Heart right ventricle (tissue), 16 donors: ENCODE measurements at regions not wholly inside any gene's neighbourhood (a gene's known extent, or its start where the extent isn't known, plus 50 kb on each side); places are given as distances from the start of the nearest gene placed in this dataset.

ENCODE experiments used
- ATAC-seq, 8 donors: fragments of 200-7000 bp; cut with Tn5 transposase; one replicate each; pipeline ENCODE4 v1.9.1; 2020; ENCODE audit warnings: mild to moderate bottlenecking in 8 of 8, moderate library complexity in 8 of 8, moderate number of reproducible peaks in 1 of 8
- DNase-seq, 2 donors: peaks; one replicate each; pipeline ENCODE4 v3.0.0-alpha.2; 2020
- H3K27ac ChIP-seq, 10 donors: fragments of 200-600 bp; sonication (generic) in 2 of 10; one replicate each; pipeline versions ENCODE4 v1.5.0 to v1.8.0; 2020 to 2022; ENCODE audit warnings: mild to moderate bottlenecking in 3 of 10
- H3K27me3 ChIP-seq, 7 donors: fragments of 200-600 bp; one replicate each; pipeline ENCODE4 v1.8.0; 2021 to 2022; ENCODE audit warnings: mild to moderate bottlenecking in 2 of 7
- H3K36me3 ChIP-seq, 9 donors: fragments of 200-600 bp; sonication (generic) in 1 of 9; one replicate each; pipeline versions ENCODE4 v1.5.0 to v1.8.0; 2020 to 2022; ENCODE audit warnings: mild to moderate bottlenecking in 2 of 9
- H3K4me1 ChIP-seq, 9 donors: fragments of 200-600 bp; sonication (generic) in 1 of 9; one replicate each; pipeline versions ENCODE4 v1.5.0 to v1.8.0; 2020 to 2022; ENCODE audit warnings: mild to moderate bottlenecking in 4 of 9
- H3K4me3 ChIP-seq, 10 donors: fragments of 200-600 bp; sonication (generic) in 2 of 10; one replicate each; pipeline versions ENCODE4 v1.5.0 to v1.8.0; 2020 to 2022; ENCODE audit warnings: mild to moderate bottlenecking in 7 of 10, moderate library complexity in 2 of 10
- H3K9me3 ChIP-seq, 11 donors: fragments of 200-600 bp in 10 of 11; sonication (generic) in 2 of 11; one replicate each; pipeline versions ENCODE4 v1.5.0 to v1.8.0; 2013 to 2022; ENCODE audit warnings: mild to moderate bottlenecking in 2 of 11, control low read depth in 1 of 11, moderate library complexity in 1 of 11
- WGBS, 2 donors: extraction: QIAGEN DNeasy Blood & Tissue Kit; methylation state at CpG; one replicate each; pipeline ENCODE4 v1.1.7; 2013; ENCODE audit warnings: inconsistent platforms in 1 of 2; 5-methylcytosine and 5-hydroxymethylcytosine counted together
- intact Hi-C, 10 donors: fragments of 100-400 bp; cut with DNase I; formaldehyde crosslinking; loops; one replicate each; pipeline versions ENCODE4 v1.11.1 to v1.14.2; 2022
- TF ChIP-seq, protein P1 (sequence below), 9 donors: fragments of 200-600 bp; sonication (generic) in 2 of 9; IDR thresholded peaks; one replicate each; pipeline versions ENCODE4 v1.5.0 to v1.8.0; 2021 to 2022; ENCODE audit warnings: antibody characterized with exemption in 9 of 9, mild to moderate bottlenecking in 5 of 9, moderate library complexity in 1 of 9
- donor health status: Arrhythmogenic right ventricular cardiomyopathy.
- donor health status: ischemic (EF 13 %, LVEDD 7.1; RV severe dilation, severe dysfunction).
- donor health status: healthy with polysubstance abuse.
- donor health status: DM: no; HTN: yes; CAD: no.
- donor health status: DM: no; HTN: no; CAD: no.
- donor health status: ischemic (EF 25% LVEDD 6.9; RV normal size, moderate dysfunction).
- donor health status: ischemic (EF 25% LVEDD 5.7; RV mildly dilated, moderate dysfunction).
- donor health status: healthy.
- donor health status: DM: yes; HTN: yes; CAD: no.
- donor health status: Ischemic cardiomyopathy.
- donor health status: ischemic (EF 35%, LVEDD 5.7; RV mildly dilated, moderate dysfunction).
- donor health status: nonischemic (EF 11% LVEDD 7.7; RV severe dilation, severe dysfunction).
- donor health status: DM: yes; HTN: yes; CAD: no.
- donor health status: PGD.
- donor health status: ischemic (EF 29% LVEDD 5.4; RV normal size, mild dysfunction).
- donor health status: nonischemic (EF 23%, LVEDD 6.1; RV moderate dilation, normal function).

DNA sequence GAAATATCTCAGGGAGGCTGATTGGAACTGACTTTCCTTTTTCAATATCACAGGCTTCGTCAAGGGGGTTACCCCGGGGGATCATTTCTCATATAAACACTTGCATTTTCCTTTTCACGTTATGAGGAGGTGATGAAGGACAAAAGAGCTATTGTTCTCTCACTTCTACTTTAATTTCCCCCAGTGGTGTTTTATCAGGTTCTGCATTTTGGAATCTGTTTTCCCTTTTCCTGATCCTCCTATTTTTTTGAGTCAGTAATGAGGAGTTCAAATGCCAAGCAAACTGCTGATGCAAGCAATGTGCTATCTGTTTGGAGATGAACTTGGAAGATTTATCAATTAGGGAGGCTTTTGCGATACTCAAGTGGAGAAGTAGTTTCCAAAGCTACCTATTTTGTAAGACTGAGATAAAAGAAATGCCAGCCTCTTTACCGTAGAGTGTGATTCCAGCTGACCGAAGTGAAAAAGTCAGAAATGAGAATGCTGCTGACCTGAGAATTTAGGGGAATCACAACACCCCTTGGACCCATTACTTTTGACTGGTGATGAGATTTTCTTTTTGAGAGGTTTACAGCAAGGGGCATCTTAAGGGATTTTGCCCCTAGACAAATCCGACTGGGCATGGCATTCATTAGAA, 556.0 kb downstream of the RNF144A start:
- H3K9me3 ChIP-seq = no peaks in the 10 kb centered on the region
- no peak overlapping the region for H3K4me3 ChIP-seq
- ATAC-seq (no peak), DNase-seq (no peak)
- TF ChIP-seq, protein P1, sequence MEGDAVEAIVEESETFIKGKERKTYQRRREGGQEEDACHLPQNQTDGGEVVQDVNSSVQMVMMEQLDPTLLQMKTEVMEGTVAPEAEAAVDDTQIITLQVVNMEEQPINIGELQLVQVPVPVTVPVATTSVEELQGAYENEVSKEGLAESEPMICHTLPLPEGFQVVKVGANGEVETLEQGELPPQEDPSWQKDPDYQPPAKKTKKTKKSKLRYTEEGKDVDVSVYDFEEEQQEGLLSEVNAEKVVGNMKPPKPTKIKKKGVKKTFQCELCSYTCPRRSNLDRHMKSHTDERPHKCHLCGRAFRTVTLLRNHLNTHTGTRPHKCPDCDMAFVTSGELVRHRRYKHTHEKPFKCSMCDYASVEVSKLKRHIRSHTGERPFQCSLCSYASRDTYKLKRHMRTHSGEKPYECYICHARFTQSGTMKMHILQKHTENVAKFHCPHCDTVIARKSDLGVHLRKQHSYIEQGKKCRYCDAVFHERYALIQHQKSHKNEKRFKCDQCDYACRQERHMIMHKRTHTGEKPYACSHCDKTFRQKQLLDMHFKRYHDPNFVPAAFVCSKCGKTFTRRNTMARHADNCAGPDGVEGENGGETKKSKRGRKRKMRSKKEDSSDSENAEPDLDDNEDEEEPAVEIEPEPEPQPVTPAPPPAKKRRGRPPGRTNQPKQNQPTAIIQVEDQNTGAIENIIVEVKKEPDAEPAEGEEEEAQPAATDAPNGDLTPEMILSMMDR (IDR thresholded peaks at IDR 0.05) = no peak
- H3K27ac ChIP-seq = no peak overlapping the region
- peaks cover 0 to 35% (median 3%) of the 10 kb centered on the region in 7 donors for H3K27me3 ChIP-seq
- H3K36me3 ChIP-seq = no peaks in the 10 kb centered on the region
- intact Hi-C loops = no loop called here
- WGBS, 2 donors = 51 to 61% methylated on average over 7 of the region's 7 CpGs
- no peaks in the 10 kb centered on the region for H3K4me1 ChIP-seq

DNA sequence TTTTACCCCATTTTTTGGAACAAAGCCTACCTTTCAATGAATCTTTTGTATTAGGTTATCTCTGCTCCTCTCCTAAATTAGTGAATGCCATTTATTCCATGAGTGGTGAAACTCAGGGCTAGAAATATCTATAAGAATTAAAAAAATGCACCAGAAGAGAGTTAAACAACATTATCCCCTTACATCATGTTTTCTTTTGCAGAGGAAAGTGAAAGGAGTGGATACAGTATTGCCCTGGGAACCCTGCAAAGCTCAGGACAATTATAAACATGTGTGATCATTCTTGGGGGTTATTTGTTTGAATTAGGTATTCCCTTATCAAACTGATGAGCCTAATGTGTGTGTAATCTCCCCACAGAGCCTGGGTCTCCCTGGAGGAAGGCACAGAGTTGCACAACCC, 559.2 kb downstream of the RNF144A start:
- H3K9me3 ChIP-seq = no peaks in the 10 kb centered on the region
- H3K4me3 ChIP-seq = no peak overlapping the region
- intact Hi-C loops = no loop called here
- peaks cover 0 to 24% (median 0%) of the 10 kb centered on the region in 7 donors for H3K27me3 ChIP-seq
- no peaks in the 10 kb centered on the region for H3K36me3 ChIP-seq
- TF ChIP-seq, protein P1 (IDR thresholded peaks at IDR 0.05) = no peak
- no peaks in the 10 kb centered on the region for H3K4me1 ChIP-seq
- ATAC-seq = no peak
- no peak overlapping the region for H3K27ac ChIP-seq
- no peak for DNase-seq

DNA sequence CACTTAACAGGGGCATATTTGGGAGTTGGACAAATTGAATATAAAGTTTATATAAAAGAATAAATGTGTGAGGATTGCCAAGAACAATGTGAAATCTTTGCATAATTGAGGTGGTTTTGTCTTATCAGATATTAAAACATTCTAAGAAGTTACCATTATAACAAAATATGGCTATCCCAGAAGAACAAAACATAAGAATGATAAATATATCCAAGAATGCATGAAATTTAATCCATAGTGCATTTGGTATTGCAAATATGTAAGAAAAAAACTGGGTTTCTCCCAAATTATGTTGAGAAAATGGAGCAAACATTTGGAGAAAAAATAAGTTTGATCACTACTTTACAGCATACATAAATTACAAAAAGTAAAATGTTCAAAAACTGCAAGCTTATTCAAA, 562.4 kb downstream of the RNF144A start:
- intact Hi-C loops = no loop called here
- H3K27me3 ChIP-seq = peaks cover 0 to 15% (median 0%) of the 10 kb centered on the region in 7 donors
- TF ChIP-seq, protein P1 (IDR thresholded peaks at IDR 0.05) = no peak

GRCh38 chr2:7480431-7480830, 563.2 kb downstream of the RNF144A start:
- intact Hi-C loops = no loop called here
- H3K4me3 ChIP-seq = no peak overlapping the region
- TF ChIP-seq, protein P1 (IDR thresholded peaks at IDR 0.05) = no peak
- ATAC-seq = no peak
- no peaks in the 10 kb centered on the region for H3K4me1 ChIP-seq
- no peak for DNase-seq
- no peak overlapping the region for H3K27ac ChIP-seq
- peaks cover 0 to 12% (median 4%) of the 10 kb centered on the region in 11 donors for H3K9me3 ChIP-seq
- H3K36me3 ChIP-seq = no peaks in the 10 kb centered on the region
- peaks cover 0 to 8% (median 0%) of the 10 kb centered on the region in 7 donors for H3K27me3 ChIP-seq

More for the DNA sequence above, 562.4 kb downstream of the RNF144A start:
- Histone ChIP-seq H3K36me3 (no peaks in the 10 kb centered on the region), H3K4me3 (no peak overlapping the region), H3K27ac (no peak overlapping the region), H3K4me1 (no peaks in the 10 kb centered on the region), H3K9me3 (peaks cover 0 to 12% (median 4%) of the 10 kb centered on the region in 11 donors)
- DNase-seq (no peak), ATAC-seq (no peak)
